GM12874 (cell line): ENCODE measurements at regions not wholly inside any gene's neighbourhood (a gene's known extent, or its start where the extent isn't known, plus 50 kb on each side); places are given as distances from the start of the nearest gene placed in this dataset.

Experiments
- CTCF ChIP-seq: IDR thresholded peaks from 2 replicates; pipeline ENCODE4 v1.5.1; 2011; ENCODE audit warnings: low read depth, mild to moderate bottlenecking, control low read depth, low read length, moderate library complexity; ENCODE audit not compliant: insufficient read depth

- TF ChIP-seq CTCF, result no peak
Observed at GRCh38 chr2:217501887-217502286, 500.9 kb downstream of the TNS1 start.

- no peak for TF ChIP-seq CTCF
Observed at GRCh38 chr2:217497843-217498377, 504.9 kb downstream of the TNS1 start.

GRCh38 chr2:217494557-217494956 lies 508.2 kb downstream of the TNS1 start:
- no peak for TF ChIP-seq CTCF

- no peak for TF ChIP-seq CTCF
Observed at GRCh38 chr2:217491271-217491670, 511.5 kb downstream of the TNS1 start.

GRCh38 chr2:217489145-217489960 lies 513.4 kb downstream of the TNS1 start:
- TF ChIP-seq CTCF, result no peak

GRCh38 chr2:217484046-217484445 lies 518.7 kb downstream of the TNS1 start:
- no peak for TF ChIP-seq CTCF

- no peak for TF ChIP-seq CTCF
Observed at GRCh38 chr2:217482056-217482710, 520.6 kb downstream of the TNS1 start.
